ENCODE measurements at regions not wholly inside any gene's neighbourhood (a gene's known extent, or its start where the extent isn't known, plus 50 kb on each side); places are given as distances from the start of the nearest gene placed in this dataset.

DNA sequence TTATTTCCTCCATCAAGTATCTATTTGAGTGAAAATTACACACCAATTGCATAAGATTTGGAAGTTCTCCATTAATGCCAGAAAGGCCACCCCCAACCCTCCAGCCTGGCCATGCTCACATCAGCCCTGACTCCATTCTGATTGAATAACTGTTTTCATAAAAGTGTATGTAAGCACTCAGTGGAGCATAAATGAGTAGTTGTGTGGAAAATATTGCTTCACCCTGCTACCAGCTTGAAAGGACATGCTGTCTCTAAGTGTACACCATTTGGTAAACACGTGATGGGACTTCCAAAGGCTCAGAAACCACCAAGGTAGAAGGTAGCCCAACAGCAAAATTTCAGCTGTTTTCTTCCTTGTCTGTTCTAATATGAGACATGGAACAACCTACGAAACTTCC is 393.8 kb downstream of the ZNF385D start:
- TF ChIP-seq EP300 (conservative IDR thresholded peaks at IDR 0.05; ENCODE audit: poor library complexity, severe bottlenecking) (no peak), RAD21 (conservative IDR thresholded peaks at IDR 0.05) (no peak), POLR2AphosphoS5 (IDR thresholded peaks at IDR 0.05) (no peak), EZH2 (IDR thresholded peaks at IDR 0.05; ENCODE audit: borderline replicate concordance, insufficient read depth, low read length, poor library complexity, severe bottlenecking) (no peak)
- TF ChIP-seq, protein P1, sequence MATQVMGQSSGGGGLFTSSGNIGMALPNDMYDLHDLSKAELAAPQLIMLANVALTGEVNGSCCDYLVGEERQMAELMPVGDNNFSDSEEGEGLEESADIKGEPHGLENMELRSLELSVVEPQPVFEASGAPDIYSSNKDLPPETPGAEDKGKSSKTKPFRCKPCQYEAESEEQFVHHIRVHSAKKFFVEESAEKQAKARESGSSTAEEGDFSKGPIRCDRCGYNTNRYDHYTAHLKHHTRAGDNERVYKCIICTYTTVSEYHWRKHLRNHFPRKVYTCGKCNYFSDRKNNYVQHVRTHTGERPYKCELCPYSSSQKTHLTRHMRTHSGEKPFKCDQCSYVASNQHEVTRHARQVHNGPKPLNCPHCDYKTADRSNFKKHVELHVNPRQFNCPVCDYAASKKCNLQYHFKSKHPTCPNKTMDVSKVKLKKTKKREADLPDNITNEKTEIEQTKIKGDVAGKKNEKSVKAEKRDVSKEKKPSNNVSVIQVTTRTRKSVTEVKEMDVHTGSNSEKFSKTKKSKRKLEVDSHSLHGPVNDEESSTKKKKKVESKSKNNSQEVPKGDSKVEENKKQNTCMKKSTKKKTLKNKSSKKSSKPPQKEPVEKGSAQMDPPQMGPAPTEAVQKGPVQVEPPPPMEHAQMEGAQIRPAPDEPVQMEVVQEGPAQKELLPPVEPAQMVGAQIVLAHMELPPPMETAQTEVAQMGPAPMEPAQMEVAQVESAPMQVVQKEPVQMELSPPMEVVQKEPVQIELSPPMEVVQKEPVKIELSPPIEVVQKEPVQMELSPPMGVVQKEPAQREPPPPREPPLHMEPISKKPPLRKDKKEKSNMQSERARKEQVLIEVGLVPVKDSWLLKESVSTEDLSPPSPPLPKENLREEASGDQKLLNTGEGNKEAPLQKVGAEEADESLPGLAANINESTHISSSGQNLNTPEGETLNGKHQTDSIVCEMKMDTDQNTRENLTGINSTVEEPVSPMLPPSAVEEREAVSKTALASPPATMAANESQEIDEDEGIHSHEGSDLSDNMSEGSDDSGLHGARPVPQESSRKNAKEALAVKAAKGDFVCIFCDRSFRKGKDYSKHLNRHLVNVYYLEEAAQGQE (IDR thresholded peaks at IDR 0.05; ENCODE audit: borderline replicate concordance), result no peak
- TF ChIP-seq, protein P2, sequence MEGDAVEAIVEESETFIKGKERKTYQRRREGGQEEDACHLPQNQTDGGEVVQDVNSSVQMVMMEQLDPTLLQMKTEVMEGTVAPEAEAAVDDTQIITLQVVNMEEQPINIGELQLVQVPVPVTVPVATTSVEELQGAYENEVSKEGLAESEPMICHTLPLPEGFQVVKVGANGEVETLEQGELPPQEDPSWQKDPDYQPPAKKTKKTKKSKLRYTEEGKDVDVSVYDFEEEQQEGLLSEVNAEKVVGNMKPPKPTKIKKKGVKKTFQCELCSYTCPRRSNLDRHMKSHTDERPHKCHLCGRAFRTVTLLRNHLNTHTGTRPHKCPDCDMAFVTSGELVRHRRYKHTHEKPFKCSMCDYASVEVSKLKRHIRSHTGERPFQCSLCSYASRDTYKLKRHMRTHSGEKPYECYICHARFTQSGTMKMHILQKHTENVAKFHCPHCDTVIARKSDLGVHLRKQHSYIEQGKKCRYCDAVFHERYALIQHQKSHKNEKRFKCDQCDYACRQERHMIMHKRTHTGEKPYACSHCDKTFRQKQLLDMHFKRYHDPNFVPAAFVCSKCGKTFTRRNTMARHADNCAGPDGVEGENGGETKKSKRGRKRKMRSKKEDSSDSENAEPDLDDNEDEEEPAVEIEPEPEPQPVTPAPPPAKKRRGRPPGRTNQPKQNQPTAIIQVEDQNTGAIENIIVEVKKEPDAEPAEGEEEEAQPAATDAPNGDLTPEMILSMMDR (IDR thresholded peaks at IDR 0.05; ENCODE audit: poor library complexity, severe bottlenecking), result no peak

All from neural cell (in vitro differentiated cells).